A549 (cell line): ENCODE measurements at regions not wholly inside any gene's neighbourhood (a gene's known extent, or its start where the extent isn't known, plus 50 kb on each side); places are given as distances from the start of the nearest gene placed in this dataset.

Experiments
- ATAC-seq, 2 experiments: fragments of 200-7000 bp in 1 of 2; fragments of >200 bp in 1 of 2; cut with Nextera tagmentation in 1 of 2; cut with Tn5 transposase in 1 of 2; 3 replicates each; pipeline versions ENCODE4 v1.8.0 to v1.9.1; 2018 to 2020; ENCODE audit warnings: mild to moderate bottlenecking in 1 of 2, moderate library complexity in 1 of 2
- CTCF ChIA-PET: fragments of 300-600 bp; sonication (Branson Sonifier 250); formaldehyde crosslinking; extraction: SDS; loops from one replicate; lab custom pipeline; 2021; ENCODE audit warnings: antibody characterized with exemption, inconsistent platforms; lab: Yijun Ruan, JAX
- POLR2A ChIA-PET: fragments of 350-600 bp; formaldehyde crosslinking; extraction: SDS; loops from one replicate; lab custom pipeline; 2021; ENCODE audit warnings: antibody characterized with exemption, inconsistent platforms; lab: Yijun Ruan, JAX
- DNase-seq, 2 experiments: peaks; one replicate each; pipeline versions ENCODE4 v3.0.0 to v3.0.0-alpha.2; 2011 to 2016; ENCODE audit warnings: low read depth in 1 of 2, low spot score in 1 of 2
- FAIRE-seq: peaks from 2 replicates; lab custom pipeline; 2011; peaks lifted over from hg19 to GRCh38; lab: Jason Lieb, UNC
- H3K27ac ChIP-seq, 2 experiments: fragments of >200 bp; sonication (Bioruptor Twin); formaldehyde crosslinking; 3 replicates each; pipeline ENCODE4 v1.5.1; 2016 to 2017
- H3K4me1 ChIP-seq: fragments of >200 bp; sonication (Bioruptor Twin); formaldehyde crosslinking; 3 replicates; pipeline ENCODE4 v1.6.1; 2016
- H3K4me2 ChIP-seq: fragments of >200 bp; sonication (Bioruptor Twin); formaldehyde crosslinking; 3 replicates; pipeline ENCODE4 v1.6.1; 2016
- H3K4me3 ChIP-seq: fragments of >200 bp; sonication (Bioruptor Twin); formaldehyde crosslinking; 3 replicates; pipeline ENCODE4 v1.5.1; 2016
- H3K9me3 ChIP-seq: fragments of >200 bp; sonication (Bioruptor Twin); formaldehyde crosslinking; 3 replicates; pipeline ENCODE4 v1.6.1; 2016
- BCL3 ChIP-seq: fragments of >200 bp; sonication (Bioruptor Twin); formaldehyde crosslinking; IDR thresholded peaks from 3 replicates; pipeline ENCODE4 v1.6.1; 2016
- CBX8 ChIP-seq: fragments of 200-600 bp; sonication (generic); IDR thresholded peaks from 2 replicates; pipeline ENCODE4 v1.6.1; 2016
- CHD2 ChIP-seq: fragments of 150-350 bp; IDR thresholded peaks from 2 replicates; pipeline ENCODE4 v1.6.1; 2014; ENCODE audit warnings: low read length; ENCODE audit not compliant: partially characterized antibody
- CHD4 ChIP-seq: fragments of 200-600 bp; sonication (generic); IDR thresholded peaks from 2 replicates; pipeline ENCODE4 v1.6.1; 2016; ENCODE audit warnings: antibody characterized with exemption, mild to moderate bottlenecking, borderline replicate concordance
- CTCF ChIP-seq: fragments of >200 bp; sonication (Bioruptor Twin); formaldehyde crosslinking; IDR thresholded peaks from 3 replicates; pipeline ENCODE4 v1.5.1; 2016
- ESRRA ChIP-seq: fragments of 150-350 bp; IDR thresholded peaks from 2 replicates; pipeline ENCODE4 v1.6.1; 2014; ENCODE audit warnings: mild to moderate bottlenecking, low read length, borderline replicate concordance
- HDAC2 ChIP-seq: fragments of 200-600 bp; sonication (generic); IDR thresholded peaks from 2 replicates; pipeline ENCODE4 v1.6.1; 2016
- HES2 ChIP-seq: fragments of >200 bp; sonication (Bioruptor Twin); formaldehyde crosslinking; IDR thresholded peaks from 2 replicates; pipeline ENCODE4 v1.6.1; 2016
- HOXA7 ChIP-seq: fragments of 250-450 bp; sonication (Bioruptor Pico); IDR thresholded peaks from 2 replicates; pipeline ENCODE4 v1.5.0; 2020; ENCODE audit warnings: mild to moderate bottlenecking, moderate library complexity
- KDM1A ChIP-seq: fragments of 200-600 bp; sonication (generic); IDR thresholded peaks from 2 replicates; pipeline ENCODE4 v1.6.1; 2016; ENCODE audit warnings: low read depth, mild to moderate bottlenecking
- KDM5A ChIP-seq: fragments of 200-600 bp; sonication (generic); IDR thresholded peaks from 2 replicates; pipeline ENCODE4 v1.6.1; 2016; ENCODE audit warnings: antibody characterized with exemption, mild to moderate bottlenecking
- MAFK ChIP-seq: fragments of 450-650 bp; IDR thresholded peaks from 2 replicates; pipeline ENCODE4 v1.6.1; 2014; ENCODE audit not compliant: partially characterized antibody
- MAZ ChIP-seq: fragments of 150-350 bp; IDR thresholded peaks from 2 replicates; pipeline ENCODE4 v1.6.1; 2014; ENCODE audit warnings: antibody characterized with exemption, low read depth, low read length, borderline replicate concordance
- NPAS2 ChIP-seq: fragments of 250-450 bp; sonication (Bioruptor Pico); IDR thresholded peaks from 2 replicates; pipeline ENCODE4 v1.8.0; 2022; ENCODE audit warnings: mild to moderate bottlenecking, moderate library complexity, borderline replicate concordance
- NR3C1 ChIP-seq: fragments of >200 bp; sonication (Bioruptor Twin); formaldehyde crosslinking; IDR thresholded peaks from 3 replicates; pipeline ENCODE4 v1.6.1; 2017
- POLR2AphosphoS2 ChIP-seq: conservative IDR thresholded peaks from 2 replicates; pipeline ENCODE4 v1.6.1; 2012; ENCODE audit warnings: low read length, improper control_type of control experiment, inconsistent platforms
- RAD21 ChIP-seq, 2 experiments: fragments of >200 bp in 1 of 2; sonication (Bioruptor Twin) in 1 of 2; formaldehyde crosslinking in 1 of 2; IDR thresholded peaks in 1 of 2; conservative IDR thresholded peaks in 1 of 2; 2 replicates in 1 of 2; 3 replicates in 1 of 2; pipeline ENCODE4 v1.6.1; 2012 to 2018; ENCODE audit warnings: inconsistent platforms in 1 of 2
- RARB ChIP-seq: fragments of 250-450 bp; sonication (Bioruptor Pico); IDR thresholded peaks from 2 replicates; pipeline ENCODE4 v1.8.0; 2021; ENCODE audit warnings: mild to moderate bottlenecking, moderate library complexity
- RCOR1 ChIP-seq: fragments of 150-350 bp; IDR thresholded peaks from 2 replicates; pipeline ENCODE4 v1.6.1; 2014; ENCODE audit warnings: antibody characterized with exemption, low read length, low read depth
- SMC3 ChIP-seq: fragments of >200 bp; sonication (Bioruptor Twin); formaldehyde crosslinking; IDR thresholded peaks from 3 replicates; pipeline ENCODE4 v1.6.1; 2018; ENCODE audit warnings: inconsistent platforms
- SREBF2 ChIP-seq: fragments of 450-650 bp; IDR thresholded peaks from 2 replicates; pipeline ENCODE4 v1.6.1; 2014; ENCODE audit warnings: mild to moderate bottlenecking, moderate library complexity
- ZC3H11A ChIP-seq: fragments of 450-650 bp; IDR thresholded peaks from 2 replicates; pipeline ENCODE4 v1.6.1; 2014; ENCODE audit warnings: antibody characterized with exemption, mild to moderate bottlenecking
- ZFP36 ChIP-seq: fragments of 450-650 bp; IDR thresholded peaks from 2 replicates; pipeline ENCODE4 v1.6.1; 2014; ENCODE audit warnings: borderline replicate concordance; ENCODE audit not compliant: partially characterized antibody
- WGBS: methylation state at CpG from one replicate; pipeline ENCODE4 v1.1.6; 2017; ENCODE audit errors: missing lambda C conversion rate; 5-methylcytosine and 5-hydroxymethylcytosine counted together
- TF ChIP-seq, protein P1 (sequence below): IDR thresholded peaks from 2 replicates; pipeline ENCODE4 v1.6.1; 2012
- TF ChIP-seq, protein P2 (sequence below): fragments of 250-450 bp; sonication (Bioruptor Pico); IDR thresholded peaks from 2 replicates; pipeline ENCODE4 v1.5.0; 2020; ENCODE audit warnings: low read depth, mild to moderate bottlenecking, moderate library complexity

- POLR2A ChIA-PET: no interaction called here
- CTCF ChIA-PET: interaction anchor here (0.6 to 1.3 kb wide), 2 partner anchors 13 to 1600 kb away, joined by 3 to 5 read pairs; no protein-coding TSS in a partner anchor
- H3K4me1 ChIP-seq: no peaks in the 10 kb centered on the region
- H3K27ac ChIP-seq: no peak overlapping the region
- TF ChIP-seq CBX8 (no peak), BCL3 (no peak), RARB (CRISPR knock-in tag) (no peak), SREBF2 (no peak), HOXA7 (no peak), HES2 (no peak), ZC3H11A (no peak), ESRRA (no peak), HDAC2 (no peak), RCOR1 (no peak), CTCF (no peak), ZFP36 (no peak), SMC3 (no peak), KDM1A (no peak), POLR2AphosphoS2 (no peak), NPAS2 (CRISPR knock-in tag) (no peak), CHD4 (no peak), CHD2 (no peak)
- H3K9me3 ChIP-seq: no peaks in the 10 kb centered on the region
- FAIRE-seq (no peak), ATAC-seq (no peak), DNase-seq (no peak)
- 20% methylated on average over 3 of the region's 3 CpGs for WGBS
- H3K4me2 ChIP-seq: no peak overlapping the region
- no peak overlapping the region for H3K4me3 ChIP-seq
Measured at GRCh38 chr3:16789344-16790120, 95.2 kb upstream of the PLCL2 start.

DNA sequence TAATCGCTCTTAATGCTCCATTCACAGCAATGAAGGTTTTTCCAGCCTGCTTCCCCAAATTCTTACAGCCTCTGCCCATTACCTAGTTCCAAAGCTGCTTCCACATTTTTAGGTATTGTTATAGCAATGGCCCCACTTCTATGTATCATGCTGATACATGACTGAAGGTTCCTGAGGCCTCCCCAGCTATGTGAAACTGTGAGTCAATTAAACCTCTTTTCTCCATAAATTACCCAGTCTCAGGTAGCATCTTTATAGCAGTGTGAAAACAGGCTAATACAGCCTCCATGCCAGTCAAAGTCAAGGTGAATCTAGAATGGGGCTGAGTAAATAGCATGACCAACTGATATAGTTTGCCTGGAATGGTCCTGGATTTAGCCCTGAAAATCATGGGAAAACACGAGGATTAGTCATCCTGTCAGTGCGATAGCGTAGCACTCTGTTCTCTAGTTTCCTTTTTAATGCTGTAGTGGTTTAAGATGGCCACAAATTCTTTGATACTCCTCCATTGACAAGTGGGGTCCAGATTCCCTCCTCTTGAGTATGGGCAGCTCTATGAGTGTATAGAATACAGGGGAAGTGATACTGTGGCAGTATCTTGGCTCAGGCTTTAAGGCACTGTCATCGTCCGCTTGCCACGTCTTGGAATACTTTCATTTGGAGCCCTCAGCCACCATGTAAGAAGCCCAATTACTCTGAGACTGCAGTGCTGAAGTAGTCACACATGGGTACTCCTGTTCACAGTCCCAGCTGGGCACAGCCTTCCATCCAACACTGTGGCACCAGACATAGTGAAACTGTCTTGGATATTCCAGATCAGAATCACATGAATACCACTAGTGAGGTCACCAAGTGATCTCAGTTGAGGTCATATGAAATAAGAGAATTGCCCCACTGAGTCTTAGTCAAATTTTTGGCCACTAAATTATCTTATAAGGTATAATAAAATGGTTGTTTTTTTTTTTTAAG is 94.0 kb upstream of the PLCL2 start:
- Histone ChIP-seq H3K27ac (no peak overlapping the region), H3K4me3 (no peak overlapping the region), H3K4me1 (no peaks in the 10 kb centered on the region), H3K4me2 (no peak overlapping the region), H3K9me3 (no peaks in the 10 kb centered on the region)
- TF ChIP-seq MAFK: no peak
- no peak for TF ChIP-seq RARB (CRISPR knock-in tag)
- TF ChIP-seq HDAC2: no peak
- no peak for FAIRE-seq
- 65% methylated on average over 7 of the region's 7 CpGs for WGBS
- DNase-seq: no peak
- POLR2A ChIA-PET: no interaction called here
- no peak for ATAC-seq
- CTCF ChIA-PET: no interaction called here

GRCh38 chr3:16793321-16793720 is 91.4 kb upstream of the PLCL2 start:
- H3K4me2 ChIP-seq: no peak overlapping the region
- WGBS: 24% methylated on average over 5 of the region's 5 CpGs
- FAIRE-seq: no peak
- no peak for ATAC-seq
- ChIA-PET POLR2A (no interaction called here), CTCF (no interaction called here)
- no peak overlapping the region for H3K27ac ChIP-seq
- no peak for DNase-seq
- no peaks in the 10 kb centered on the region for H3K9me3 ChIP-seq
- H3K4me1 ChIP-seq: no peaks in the 10 kb centered on the region
- H3K4me3 ChIP-seq: no peak overlapping the region
- no peak for TF ChIP-seq HOXA7
- TF ChIP-seq RCOR1: no peak
- TF ChIP-seq, protein P1, sequence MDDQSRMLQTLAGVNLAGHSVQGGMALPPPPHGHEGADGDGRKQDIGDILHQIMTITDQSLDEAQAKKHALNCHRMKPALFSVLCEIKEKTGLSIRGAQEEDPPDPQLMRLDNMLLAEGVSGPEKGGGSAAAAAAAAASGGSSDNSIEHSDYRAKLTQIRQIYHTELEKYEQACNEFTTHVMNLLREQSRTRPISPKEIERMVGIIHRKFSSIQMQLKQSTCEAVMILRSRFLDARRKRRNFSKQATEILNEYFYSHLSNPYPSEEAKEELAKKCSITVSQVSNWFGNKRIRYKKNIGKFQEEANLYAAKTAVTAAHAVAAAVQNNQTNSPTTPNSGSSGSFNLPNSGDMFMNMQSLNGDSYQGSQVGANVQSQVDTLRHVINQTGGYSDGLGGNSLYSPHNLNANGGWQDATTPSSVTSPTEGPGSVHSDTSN: no peak
- no peak for TF ChIP-seq HDAC2
- TF ChIP-seq NR3C1: no peak
- no peak for TF ChIP-seq RAD21 (conservative IDR thresholded peaks at IDR 0.05 in 1 of 2, IDR thresholded peaks at IDR 0.05 in 1 of 2)
- no peak for TF ChIP-seq MAZ
- TF ChIP-seq ESRRA: no peak
- no peak for TF ChIP-seq KDM5A
- TF ChIP-seq, protein P2, sequence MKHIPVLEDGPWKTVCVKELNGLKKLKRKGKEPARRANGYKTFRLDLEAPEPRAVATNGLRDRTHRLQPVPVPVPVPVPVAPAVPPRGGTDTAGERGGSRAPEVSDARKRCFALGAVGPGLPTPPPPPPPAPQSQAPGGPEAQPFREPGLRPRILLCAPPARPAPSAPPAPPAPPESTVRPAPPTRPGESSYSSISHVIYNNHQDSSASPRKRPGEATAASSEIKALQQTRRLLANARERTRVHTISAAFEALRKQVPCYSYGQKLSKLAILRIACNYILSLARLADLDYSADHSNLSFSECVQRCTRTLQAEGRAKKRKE (CRISPR knock-in tag): no peak
